ENCODE measurements at regions not wholly inside any gene's neighbourhood (a gene's known extent, or its start where the extent isn't known, plus 50 kb on each side); places are given as distances from the start of the nearest gene placed in this dataset.

GRCh38 chr18:29156531-29156930 is 979.6 kb upstream of the CDH2 start:
- Histone ChIP-seq H3K27ac (ENCODE audit: low read length) (no peak overlapping the region), H3K4me1 (ENCODE audit: control insufficient read depth, insufficient read depth, low read length) (no peaks in the 10 kb centered on the region), H3K36me3 (ENCODE audit: control insufficient read depth, insufficient read depth, low read length) (no peaks in the 10 kb centered on the region), H3K27me3 (ENCODE audit: control insufficient read depth, insufficient read depth, low read length) (no peaks in the 10 kb centered on the region), H3K4me3 (ENCODE audit: low read depth in 2 of 2, low read length in 2 of 2) (no peak overlapping the region; a peak in 1 of 4 replicates), H3K9me3 (ENCODE audit: control insufficient read depth, insufficient read depth, low read depth, low read length) (no peaks in the 10 kb centered on the region)
- no peak for ATAC-seq
- in situ Hi-C loops (cut with HindIII; ENCODE audit: low pct_unique_long_range_greater_than_20kb, low sequenced_read_pairs): no loop called here
- no peak for TF ChIP-seq SIN3A (IDR thresholded peaks at IDR 0.05; ENCODE audit: borderline replicate concordance, insufficient read depth, low read depth, low read length)
- no peak for TF ChIP-seq TCF7L2 (IDR thresholded peaks at IDR 0.05; ENCODE audit: low read depth, low read length)
- no TSS peak for BruUV-seq (replicated peaks)
- intact Hi-C loops (cut with micrococcal nuclease; ENCODE audit: unreplicated experiment): no loop called here
- no peak for DNase-seq (ENCODE audit: low read depth, low spot score)
- ChIA-PET POLR2A (no interaction called here), CTCF (no interaction called here)

DNA sequence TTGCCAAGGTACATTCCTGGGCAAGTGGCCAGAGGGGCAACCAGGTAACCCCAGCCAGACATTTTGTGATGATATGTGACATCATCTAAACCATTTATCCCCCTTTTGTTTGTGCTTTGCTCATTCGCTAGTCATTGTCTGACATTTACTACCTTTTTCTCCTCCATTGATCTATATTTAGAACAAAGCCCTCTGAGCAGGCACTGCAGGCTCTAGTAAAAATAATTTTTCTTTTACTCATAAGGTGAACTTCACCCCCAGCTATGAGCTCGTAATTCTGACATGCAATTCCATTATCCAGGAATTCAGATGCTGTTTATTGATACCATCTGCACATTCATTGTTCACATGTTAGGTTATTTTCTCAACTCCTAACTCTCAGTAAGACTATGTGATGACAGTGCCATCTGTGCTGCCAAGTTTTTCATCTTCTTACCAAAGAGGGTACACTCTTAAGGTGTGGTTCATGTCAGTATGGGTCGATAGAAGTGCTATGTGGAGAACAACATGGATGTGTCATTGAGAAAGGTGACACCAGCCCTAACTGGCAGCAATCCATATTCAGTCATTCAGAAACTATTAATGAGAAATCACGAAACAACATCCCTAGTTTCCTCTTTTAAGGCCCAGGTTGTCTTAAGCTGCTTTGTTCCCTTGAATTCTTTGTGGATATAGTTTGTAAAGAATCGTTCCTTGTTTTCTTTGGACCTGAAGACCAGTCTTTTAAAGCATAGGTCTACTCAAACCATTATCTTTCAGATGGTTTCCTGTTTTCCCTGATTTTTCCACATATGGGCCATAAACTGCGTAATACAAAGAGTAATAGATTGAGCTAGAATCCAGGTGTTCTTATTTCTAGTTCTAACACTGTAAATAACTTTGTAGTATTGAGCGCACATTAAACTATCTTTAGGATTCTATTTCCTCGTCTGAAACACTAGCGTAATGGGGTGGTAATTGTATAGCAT is 978.1 kb upstream of the CDH2 start:
- Histone ChIP-seq H3K9me3 (ENCODE audit: control insufficient read depth, insufficient read depth, low read depth, low read length) (no peaks in the 10 kb centered on the region), H3K4me1 (ENCODE audit: control insufficient read depth, insufficient read depth, low read length) (no peaks in the 10 kb centered on the region), H3K4me3 (ENCODE audit: low read depth in 2 of 2, low read length in 2 of 2) (no peak overlapping the region), H3K36me3 (ENCODE audit: control insufficient read depth, insufficient read depth, low read length) (no peaks in the 10 kb centered on the region), H3K27ac (ENCODE audit: low read length) (no peak overlapping the region), H3K27me3 (ENCODE audit: control insufficient read depth, insufficient read depth, low read length) (no peaks in the 10 kb centered on the region)
- intact Hi-C loops (cut with micrococcal nuclease; ENCODE audit: unreplicated experiment) (no loop called here), in situ Hi-C loops (cut with HindIII; ENCODE audit: low pct_unique_long_range_greater_than_20kb, low sequenced_read_pairs) (no loop called here)
- ATAC-seq (peak; percentile 68), DNase-seq (ENCODE audit: low read depth, low spot score) (peak; percentile 88)
- POLR2A ChIA-PET: no interaction called here
- CTCF ChIA-PET: no interaction called here
- no peak for TF ChIP-seq SIN3A (IDR thresholded peaks at IDR 0.05; ENCODE audit: borderline replicate concordance, insufficient read depth, low read depth, low read length)
- TF ChIP-seq TCF7L2 (IDR thresholded peaks at IDR 0.05; ENCODE audit: low read depth, low read length): peak; percentile 68
- no peak for TF ChIP-seq REST (IDR thresholded peaks at IDR 0.05; ENCODE audit: insufficient read depth in 1 of 2, low read depth in 2 of 2, low read length in 1 of 2)
- BruUV-seq (replicated peaks): no TSS peak

DNA sequence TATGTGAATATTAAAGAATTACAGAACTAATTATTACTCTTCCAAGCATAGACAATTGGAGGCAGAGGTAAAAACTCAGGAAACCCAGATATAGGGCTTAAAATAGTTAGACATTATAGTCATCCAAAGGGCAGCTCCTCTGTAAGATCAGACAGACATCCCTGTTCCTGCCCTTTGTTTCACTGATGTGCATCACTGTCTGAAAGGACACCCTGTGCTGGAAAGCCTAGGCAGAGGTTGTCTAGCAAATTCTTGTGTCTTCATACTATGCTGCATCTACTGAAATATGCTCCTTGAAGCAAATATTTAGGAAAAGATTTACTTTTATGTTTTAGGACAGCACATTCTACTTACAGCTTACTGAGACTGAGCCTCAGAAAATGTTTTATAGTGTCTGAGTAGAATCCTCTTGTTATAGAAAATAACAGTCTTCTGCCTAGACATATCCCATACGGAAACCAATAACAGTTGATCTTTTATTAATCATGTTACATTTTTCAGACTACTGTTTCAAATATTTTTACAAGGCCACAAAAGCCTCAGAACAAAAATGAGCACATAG is 977.3 kb upstream of the CDH2 start:
- Histone ChIP-seq H3K27me3 (ENCODE audit: control insufficient read depth, insufficient read depth, low read length) (no peaks in the 10 kb centered on the region), H3K4me3 (ENCODE audit: low read depth in 2 of 2, low read length in 2 of 2) (no peak overlapping the region), H3K4me1 (ENCODE audit: control insufficient read depth, insufficient read depth, low read length) (no peaks in the 10 kb centered on the region), H3K36me3 (ENCODE audit: control insufficient read depth, insufficient read depth, low read length) (no peaks in the 10 kb centered on the region), H3K9me3 (ENCODE audit: control insufficient read depth, insufficient read depth, low read depth, low read length) (no peaks in the 10 kb centered on the region), H3K27ac (ENCODE audit: low read length) (no peak overlapping the region)
- ChIA-PET POLR2A (no interaction called here), CTCF (no interaction called here)
- in situ Hi-C loops (cut with HindIII; ENCODE audit: low pct_unique_long_range_greater_than_20kb, low sequenced_read_pairs): no loop called here
- BruUV-seq (replicated peaks): no TSS peak
- ATAC-seq (no peak; the same call in 1 of the 2 replicates), DNase-seq (ENCODE audit: low read depth, low spot score) (no peak)
- intact Hi-C loops (cut with micrococcal nuclease; ENCODE audit: unreplicated experiment): no loop called here
- TF ChIP-seq SIN3A (IDR thresholded peaks at IDR 0.05; ENCODE audit: borderline replicate concordance, insufficient read depth, low read depth, low read length) (no peak), TCF7L2 (IDR thresholded peaks at IDR 0.05; ENCODE audit: low read depth, low read length) (no peak), POLR2AphosphoS5 (IDR thresholded peaks at IDR 0.05; ENCODE audit: low read depth, low read length) (no peak), REST (IDR thresholded peaks at IDR 0.05; ENCODE audit: insufficient read depth in 1 of 2, low read depth in 2 of 2, low read length in 1 of 2) (no peak)
- TF ChIP-seq, protein P1, sequence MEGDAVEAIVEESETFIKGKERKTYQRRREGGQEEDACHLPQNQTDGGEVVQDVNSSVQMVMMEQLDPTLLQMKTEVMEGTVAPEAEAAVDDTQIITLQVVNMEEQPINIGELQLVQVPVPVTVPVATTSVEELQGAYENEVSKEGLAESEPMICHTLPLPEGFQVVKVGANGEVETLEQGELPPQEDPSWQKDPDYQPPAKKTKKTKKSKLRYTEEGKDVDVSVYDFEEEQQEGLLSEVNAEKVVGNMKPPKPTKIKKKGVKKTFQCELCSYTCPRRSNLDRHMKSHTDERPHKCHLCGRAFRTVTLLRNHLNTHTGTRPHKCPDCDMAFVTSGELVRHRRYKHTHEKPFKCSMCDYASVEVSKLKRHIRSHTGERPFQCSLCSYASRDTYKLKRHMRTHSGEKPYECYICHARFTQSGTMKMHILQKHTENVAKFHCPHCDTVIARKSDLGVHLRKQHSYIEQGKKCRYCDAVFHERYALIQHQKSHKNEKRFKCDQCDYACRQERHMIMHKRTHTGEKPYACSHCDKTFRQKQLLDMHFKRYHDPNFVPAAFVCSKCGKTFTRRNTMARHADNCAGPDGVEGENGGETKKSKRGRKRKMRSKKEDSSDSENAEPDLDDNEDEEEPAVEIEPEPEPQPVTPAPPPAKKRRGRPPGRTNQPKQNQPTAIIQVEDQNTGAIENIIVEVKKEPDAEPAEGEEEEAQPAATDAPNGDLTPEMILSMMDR (IDR thresholded peaks at IDR 0.05): no peak

All from Panc1 (cell line).